HT-29 (cell line): ENCODE measurements at regions not wholly inside any gene's neighbourhood (a gene's known extent, or its start where the extent isn't known, plus 50 kb on each side); places are given as distances from the start of the nearest gene placed in this dataset.
A peak's percentile ranks its signal among the peaks of the same experiment; 100 is the strongest.

Source experiments
- DNase-seq: peaks from one replicate; pipeline ENCODE4 v3.0.0-alpha.2; 2015; ENCODE audit warnings: low spot score

GRCh38 chr3:159127021-159127392 lies 325.2 kb downstream of the MFSD1 start:
- no peak for DNase-seq

DNA sequence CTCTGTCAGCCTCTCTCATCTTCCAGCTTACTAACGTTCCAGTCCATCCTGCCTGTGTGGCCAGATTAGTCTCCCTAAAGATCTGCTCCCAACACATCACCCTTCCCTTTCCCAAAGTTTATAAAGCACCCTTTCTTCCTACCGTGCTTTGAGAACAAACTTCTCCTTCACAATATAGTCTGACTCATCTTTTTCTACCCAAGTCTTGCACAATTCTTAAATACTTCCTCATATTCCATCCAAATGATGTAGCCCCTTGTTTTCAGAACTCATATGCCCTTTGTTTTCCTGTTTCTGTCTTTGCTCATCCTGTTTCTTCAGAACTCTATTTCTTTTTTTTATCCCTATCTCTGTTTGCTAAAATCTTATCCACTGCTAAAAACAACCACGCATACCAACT lies 326.8 kb downstream of the MFSD1 start:
- no peak for DNase-seq

GRCh38 chr3:159130108-159130507 lies 328.3 kb downstream of the MFSD1 start:
- DNase-seq = peak; percentile 45

DNA sequence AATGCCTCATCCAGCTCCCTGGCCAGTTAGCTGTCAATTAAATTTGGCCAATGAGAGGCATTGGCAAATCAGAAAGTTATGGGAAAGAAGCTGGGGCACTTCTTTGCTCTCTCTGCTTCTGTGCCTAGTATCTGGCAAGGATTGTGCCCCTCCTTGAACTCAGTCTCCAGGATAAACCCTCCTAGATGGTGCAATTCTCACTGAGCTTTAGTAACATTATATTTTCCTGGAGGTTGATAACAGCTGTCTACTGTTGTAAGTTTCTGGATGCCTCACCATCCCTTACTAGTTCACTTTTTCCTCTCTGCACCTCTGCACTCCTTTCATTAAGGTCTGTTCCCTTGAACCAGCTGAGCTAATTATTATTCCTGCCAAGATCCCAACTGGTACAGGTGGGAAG lies 329.5 kb downstream of the MFSD1 start:
- DNase-seq = no peak

DNA sequence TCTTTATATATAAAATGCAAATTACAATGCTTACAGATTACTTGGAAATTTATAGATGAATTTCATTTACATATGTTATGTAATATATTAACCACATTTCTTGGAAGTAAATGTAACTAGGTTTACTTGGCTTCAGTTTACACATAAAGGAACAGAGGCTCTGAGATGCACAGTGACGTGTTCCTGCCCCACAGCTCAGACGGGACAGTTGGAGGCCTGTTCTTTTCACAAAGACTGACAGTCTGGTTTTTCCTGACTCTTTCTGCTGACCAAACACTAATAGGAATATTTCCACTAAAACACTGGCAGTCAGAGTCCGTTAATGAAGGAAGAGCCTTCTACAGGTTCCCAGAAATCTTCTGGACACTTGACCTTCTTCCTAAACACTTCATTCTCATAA lies 336.1 kb downstream of the MFSD1 start:
- no peak for DNase-seq

DNA sequence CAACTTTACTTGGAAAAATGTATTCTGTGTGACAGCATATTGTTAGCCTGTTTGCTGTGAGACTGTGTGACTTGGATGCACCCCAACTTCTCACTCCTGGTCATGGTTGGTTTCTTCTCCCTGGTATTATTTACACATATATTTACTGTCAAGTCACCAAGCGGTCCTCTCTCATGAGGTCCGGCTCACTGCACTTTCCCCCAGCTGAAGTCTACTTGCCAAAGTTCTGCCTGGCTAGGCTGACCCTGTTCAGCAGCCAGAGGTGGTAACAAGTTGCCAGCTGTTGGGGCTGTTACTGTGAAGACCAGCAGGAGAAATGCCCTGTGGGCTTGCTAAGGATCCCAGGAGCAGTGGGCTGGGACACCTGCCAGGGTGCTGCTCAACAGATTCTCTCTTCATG lies 337.5 kb downstream of the MFSD1 start:
- DNase-seq = no peak

GRCh38 chr3:159144472-159144871 lies 342.6 kb downstream of the MFSD1 start:
- DNase-seq = no peak

DNA sequence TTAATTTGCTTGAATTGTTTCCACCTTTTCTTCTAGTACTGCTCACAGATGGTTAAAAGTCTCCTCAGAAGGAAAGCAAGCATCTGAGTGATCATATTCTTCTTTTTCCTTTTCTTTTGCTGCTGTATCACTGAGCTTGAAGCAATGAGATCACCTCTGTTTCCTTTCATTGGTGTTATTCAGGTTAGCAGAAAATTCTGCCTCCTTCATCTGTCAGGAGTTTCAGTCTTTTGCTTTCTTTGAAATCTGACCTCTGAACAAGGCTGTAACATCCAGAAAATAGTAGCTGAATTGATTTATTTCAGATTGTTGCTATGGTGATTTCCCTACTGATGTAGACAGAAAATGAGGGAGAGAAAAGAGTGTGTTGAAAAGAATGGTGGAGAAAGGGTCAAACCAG lies 343.0 kb downstream of the MFSD1 start:
- no peak for DNase-seq

- no peak for DNase-seq
Observed at GRCh38 chr3:159146392-159146791, 344.5 kb downstream of the MFSD1 start.

GRCh38 chr3:159146856-159147435 lies 345.1 kb downstream of the MFSD1 start:
- no peak for DNase-seq

- DNase-seq = no peak
Observed at GRCh38 chr3:159147813-159148212, 346.0 kb downstream of the MFSD1 start.

DNA sequence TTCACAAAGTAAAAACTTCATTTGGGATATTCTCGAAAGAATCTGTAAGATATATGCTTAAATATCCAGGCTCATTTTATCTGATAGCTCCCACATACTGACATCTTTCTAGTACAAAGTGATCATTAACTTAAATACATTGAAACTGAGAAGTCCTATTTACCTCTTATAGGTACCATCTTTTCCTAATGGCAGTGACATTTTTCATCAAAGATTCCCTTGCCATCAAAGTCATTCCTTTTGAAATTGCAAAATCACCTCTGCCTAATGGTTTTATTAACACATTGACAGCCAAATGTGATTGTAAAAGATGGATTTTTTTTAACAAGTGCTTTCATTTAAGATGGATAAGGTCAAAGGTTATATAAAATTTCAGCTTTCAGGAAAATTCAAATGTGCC lies 346.6 kb downstream of the MFSD1 start:
- no peak for DNase-seq

DNA sequence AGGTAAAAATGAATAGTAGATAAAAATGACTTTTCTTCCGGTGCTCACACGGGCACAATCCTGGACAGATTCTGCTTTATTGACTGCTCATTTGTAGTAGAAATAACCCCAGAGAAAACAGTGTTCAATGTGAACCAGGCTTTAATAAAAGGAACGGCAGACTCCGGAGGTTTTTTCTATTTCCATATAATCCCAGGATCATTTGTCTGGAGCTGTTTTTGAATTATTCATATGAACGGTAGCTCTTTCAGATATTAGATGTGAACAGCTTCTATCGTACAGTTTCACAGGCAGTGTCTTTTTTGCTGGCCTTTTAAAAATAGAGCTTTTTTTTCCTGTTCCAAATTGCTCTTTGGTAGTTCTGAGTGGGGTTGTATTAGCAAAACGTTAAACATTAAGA lies 347.3 kb downstream of the MFSD1 start:
- DNase-seq = no peak

- DNase-seq = no peak
Observed at GRCh38 chr3:159149633-159150032, 347.8 kb downstream of the MFSD1 start.

DNA sequence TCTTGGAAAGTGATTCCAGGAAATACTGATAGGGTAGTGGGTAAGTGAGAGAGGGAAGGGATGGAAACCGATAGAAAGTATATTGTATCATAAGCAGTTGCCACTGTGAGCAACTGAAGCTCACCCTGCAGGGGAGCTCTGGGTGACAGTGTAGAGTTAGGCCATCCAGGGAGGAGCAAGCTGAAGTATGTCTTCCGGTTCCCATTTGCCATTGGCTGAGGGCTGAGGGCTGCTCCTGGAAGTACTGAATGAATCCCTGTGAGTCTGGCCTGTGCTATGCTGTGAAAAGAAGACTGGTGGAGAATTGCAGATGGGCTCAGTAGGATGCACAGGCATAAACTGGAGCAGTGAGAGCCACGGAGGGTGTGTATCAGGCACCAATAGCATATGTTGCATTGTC lies 348.3 kb downstream of the MFSD1 start:
- DNase-seq = no peak

GRCh38 chr3:159151130-159151529 lies 349.3 kb downstream of the MFSD1 start:
- no peak for DNase-seq

- DNase-seq = no peak
Observed at GRCh38 chr3:159157275-159157674, 355.4 kb downstream of the MFSD1 start.

- DNase-seq = peak; percentile 94
Observed at GRCh38 chr3:159158213-159158612, 356.4 kb downstream of the MFSD1 start.

- DNase-seq = no peak
Observed at GRCh38 chr3:159158801-159159200, 356.9 kb downstream of the MFSD1 start.

- DNase-seq = no peak
Observed at GRCh38 chr3:159159546-159159945, 357.7 kb downstream of the MFSD1 start.

DNA sequence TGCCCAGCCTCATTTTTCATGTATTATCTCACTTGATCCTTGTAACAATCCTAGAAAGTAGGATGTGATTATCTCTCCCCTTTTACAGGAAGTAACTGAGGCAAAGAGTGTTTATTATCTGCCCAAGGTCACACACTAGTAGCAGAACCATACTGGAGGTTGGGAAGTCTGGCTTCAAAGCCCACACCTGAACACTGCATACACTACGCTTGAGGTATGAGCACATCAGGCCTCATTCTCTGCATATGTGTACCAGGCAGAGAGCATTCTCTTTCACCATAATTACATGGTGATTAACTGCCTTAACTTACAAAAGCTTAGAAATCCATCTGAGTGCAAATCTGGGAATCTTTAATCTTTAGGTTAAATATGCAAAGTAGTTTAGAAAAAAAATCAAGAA lies 361.8 kb downstream of the MFSD1 start:
- DNase-seq = no peak

- peak; percentile 47 for DNase-seq
Observed at GRCh38 chr3:159165961-159166360, 364.1 kb downstream of the MFSD1 start.

DNA sequence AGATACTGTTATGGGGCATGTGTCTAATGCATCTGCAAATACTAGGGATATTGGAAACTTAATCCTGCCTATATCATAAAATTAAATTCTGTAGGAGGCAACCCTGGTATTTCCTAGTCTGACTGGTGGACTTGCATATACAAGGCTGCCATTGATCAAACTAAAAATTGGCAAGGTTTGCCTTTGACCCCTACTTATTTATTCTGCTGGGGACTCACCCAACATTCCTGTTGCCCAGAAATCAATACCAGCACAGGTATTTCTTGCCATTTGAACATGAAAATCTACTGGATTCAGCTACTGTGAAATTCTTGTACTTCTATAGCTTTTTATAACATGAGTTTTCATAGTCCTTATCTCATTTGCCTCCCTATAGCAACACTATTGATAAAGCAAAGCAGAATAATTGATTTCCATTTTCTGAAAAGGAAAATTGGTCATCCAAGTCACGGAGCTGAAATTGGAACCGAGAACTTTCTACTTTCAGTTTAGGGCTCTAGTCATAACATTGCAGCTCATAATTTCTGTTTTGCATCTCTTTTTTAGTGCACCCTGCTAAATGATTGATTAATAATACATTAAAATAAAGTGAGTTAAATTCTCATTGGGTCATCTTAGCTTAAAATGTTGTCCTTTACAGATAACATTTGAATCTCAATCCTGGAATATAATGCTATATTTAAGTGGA lies 365.2 kb downstream of the MFSD1 start:
- DNase-seq = no peak

DNA sequence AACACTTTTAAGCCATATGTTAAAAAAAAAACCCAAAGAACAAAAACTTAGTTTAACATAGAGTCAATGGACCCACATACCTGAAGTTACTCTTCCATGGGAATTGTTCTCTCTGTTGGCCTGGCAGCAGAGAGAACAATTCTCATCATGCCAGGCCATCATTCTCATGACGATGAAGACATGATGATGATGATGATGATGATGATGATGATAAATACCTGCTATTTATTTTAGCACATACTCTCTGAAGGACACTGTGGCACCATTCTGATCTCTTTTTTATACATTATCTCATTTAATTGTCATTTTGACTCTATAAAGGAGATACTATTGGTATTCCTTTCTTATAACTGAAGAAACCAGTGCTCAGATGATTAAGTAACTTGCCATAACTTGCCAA lies 366.9 kb downstream of the MFSD1 start:
- DNase-seq = no peak
